ENCODE measurements at regions not wholly inside any gene's neighbourhood (a gene's known extent, or its start where the extent isn't known, plus 50 kb on each side); places are given as distances from the start of the nearest gene placed in this dataset.

DNA sequence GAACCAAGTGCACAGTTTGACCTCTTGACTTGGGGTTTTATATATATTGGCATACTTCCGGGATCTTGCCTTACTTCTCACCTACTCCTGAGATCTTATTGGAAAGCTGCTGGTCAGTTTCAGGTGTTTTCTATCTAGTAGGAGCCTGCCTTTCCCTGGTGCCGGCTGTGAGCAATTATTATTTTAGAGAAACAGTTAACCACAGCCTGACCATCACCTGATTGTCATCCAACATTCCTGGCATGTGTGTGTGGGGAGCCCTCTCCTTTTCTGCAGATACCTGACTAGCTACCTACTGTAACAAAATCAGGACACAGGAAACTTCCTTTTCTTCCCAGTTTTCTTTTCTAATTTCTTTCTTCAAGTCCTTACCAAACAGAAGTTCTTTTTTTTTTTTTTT lies 220.4 kb downstream of the ATP23 start:
- WGBS (ENCODE audit: low lambda C conversion rate): 15% methylated on average over 2 of the region's 2 CpGs
- Histone ChIP-seq H3K4me3 (ENCODE audit: low read depth in 2 of 2, low read length in 1 of 2) (no peak overlapping the region), H3K27ac (ENCODE audit: low read depth in 2 of 2, low read length in 1 of 2) (no peak overlapping the region), H3K36me3 (replicated peaks in 1 of 2; ENCODE audit: control insufficient read depth in 1 of 2, insufficient read depth in 2 of 2, low read length in 1 of 2) (no peaks in the 10 kb centered on the region), H3K4me2 (no peak overlapping the region), H3K4me1 (ENCODE audit: control insufficient read depth in 1 of 2, insufficient read depth in 2 of 2, low read depth in 1 of 2, low read length in 1 of 2) (no peaks in the 10 kb centered on the region), H3K79me2 (ENCODE audit: insufficient read depth) (no peaks in the 10 kb centered on the region), H3K9ac (no peak overlapping the region), H2AFZ (ENCODE audit: low read depth) (no peak overlapping the region), H3K9me3 (no peaks in the 10 kb centered on the region), H3F3A (replicated peaks; ENCODE audit: insufficient read depth) (no peaks in the 10 kb centered on the region), H3K27me3 (ENCODE audit: insufficient read depth) (peaks cover 8% of the 10 kb centered on the region; the same call in 1 of the 2 replicates), H4K20me1 (ENCODE audit: insufficient read depth) (no peaks in the 10 kb centered on the region), H3K9me2 (no peaks in the 10 kb centered on the region)
- TF ChIP-seq FOXJ3 (CRISPR knock-in tag; IDR thresholded peaks at IDR 0.05) (no peak), MXI1 (IDR thresholded peaks at IDR 0.05; ENCODE audit: low read depth, low read length) (no peak), FOSL2 (IDR thresholded peaks at IDR 0.05; ENCODE audit: borderline replicate concordance, low read depth) (no peak), SIN3A (IDR thresholded peaks at IDR 0.05; ENCODE audit: borderline replicate concordance, low read depth, low read length) (no peak), CHD2 (IDR thresholded peaks at IDR 0.05; ENCODE audit: low read length, partially characterized antibody) (no peak), GATA2 (CRISPR knock-in tag; IDR thresholded peaks at IDR 0.05) (no peak), RXRA (IDR thresholded peaks at IDR 0.05; ENCODE audit: borderline replicate concordance, low read depth) (no peak), CTCF (IDR thresholded peaks at IDR 0.05) (no peak), USF2 (IDR thresholded peaks at IDR 0.05; ENCODE audit: borderline replicate concordance, low read depth, low read length) (no peak)
- CTCF ChIA-PET: no interaction called here
- POLR2A ChIA-PET: no interaction called here
- no peak for DNase-seq

DNA sequence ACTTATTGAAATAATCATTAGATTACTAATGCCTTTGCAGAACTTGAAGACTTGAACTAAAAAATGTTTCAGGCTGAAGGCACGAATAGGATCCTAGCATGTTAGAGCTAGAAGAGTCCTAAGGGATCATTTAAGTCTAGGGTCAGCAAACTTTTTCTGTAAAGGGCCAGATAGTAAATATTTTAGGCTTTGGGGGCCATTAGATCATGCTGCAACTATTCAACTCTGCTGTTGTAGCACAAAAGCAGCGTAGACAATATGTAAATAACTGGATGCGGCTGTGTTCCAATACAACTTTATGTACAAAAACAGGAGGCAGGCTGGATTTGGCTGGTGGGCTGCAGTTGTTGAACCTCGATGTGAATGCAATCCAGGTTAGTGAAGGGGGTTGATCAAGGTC lies 221.7 kb downstream of the ATP23 start:
- ChIA-PET POLR2A (no interaction called here), CTCF (interaction anchor here (1.0 kb wide), 2 partner anchors 13 to 59 kb away, joined by 3 read pairs; no protein-coding TSS in a partner anchor)
- Histone ChIP-seq H3K9me2 (no peaks in the 10 kb centered on the region), H4K20me1 (ENCODE audit: insufficient read depth) (no peaks in the 10 kb centered on the region), H3K4me2 (no peak overlapping the region), H3K27ac (ENCODE audit: low read depth in 2 of 2, low read length in 1 of 2) (no peak overlapping the region), H3K9me3 (no peaks in the 10 kb centered on the region), H3K4me3 (ENCODE audit: low read depth in 2 of 2, low read length in 1 of 2) (no peak overlapping the region), H3K9ac (no peak overlapping the region), H3K79me2 (ENCODE audit: insufficient read depth) (no peaks in the 10 kb centered on the region), H3F3A (replicated peaks; ENCODE audit: insufficient read depth) (no peaks in the 10 kb centered on the region), H2AFZ (ENCODE audit: low read depth) (no peak overlapping the region), H3K4me1 (ENCODE audit: control insufficient read depth in 1 of 2, insufficient read depth in 2 of 2, low read depth in 1 of 2, low read length in 1 of 2) (no peaks in the 10 kb centered on the region), H3K27me3 (ENCODE audit: insufficient read depth) (peaks cover 8% of the 10 kb centered on the region; the same call in 1 of the 2 replicates), H3K36me3 (replicated peaks in 1 of 2; ENCODE audit: control insufficient read depth in 1 of 2, insufficient read depth in 2 of 2, low read length in 1 of 2) (no peaks in the 10 kb centered on the region)
- no peak for DNase-seq
- 19% methylated on average over 4 of the region's 4 CpGs for WGBS (ENCODE audit: low lambda C conversion rate)
- no peak for TF ChIP-seq FOXJ3 (CRISPR knock-in tag; IDR thresholded peaks at IDR 0.05)
- no peak for TF ChIP-seq MEF2A (IDR thresholded peaks at IDR 0.05; ENCODE audit: borderline replicate concordance, low read depth)
- no peak for TF ChIP-seq GABPA (IDR thresholded peaks at IDR 0.05; ENCODE audit: low read depth)
- TF ChIP-seq RFX5 (IDR thresholded peaks at IDR 0.05; ENCODE audit: low read length): no peak
- TF ChIP-seq TCF12 (IDR thresholded peaks at IDR 0.05): no peak
- no peak for TF ChIP-seq FOXM1 (IDR thresholded peaks at IDR 0.05; ENCODE audit: low read depth)
